Tibial nerve (tissue), 4 donors: ENCODE measurements at regions not wholly inside any gene's neighbourhood (a gene's known extent, or its start where the extent isn't known, plus 50 kb on each side); places are given as distances from the start of the nearest gene placed in this dataset.

Experiments
- DNase-seq, 2 donors: peaks; one replicate each; pipeline ENCODE4 v3.0.0-alpha.2; 2019; ENCODE audit warnings: low spot score in 2 of 2
- H3K27ac ChIP-seq, 4 donors: fragments of 200-600 bp; sonication (generic) in 3 of 4; one replicate each; pipeline ENCODE4 v1.5.1; 2017 to 2019; ENCODE audit warnings: mild to moderate bottlenecking in 1 of 4
- H3K27me3 ChIP-seq, 2 donors: fragments of 200-600 bp; sonication (generic) in 1 of 2; one replicate each; pipeline versions ENCODE4 v1.5.1 to v1.6.0; 2017 to 2019
- H3K36me3 ChIP-seq, 3 donors: fragments of 200-600 bp; sonication (generic); one replicate each; pipeline ENCODE4 v1.5.1; 2018 to 2019
- H3K4me1 ChIP-seq, 4 donors: fragments of 200-600 bp; sonication (generic) in 3 of 4; one replicate each; pipeline ENCODE4 v1.5.1; 2017 to 2019
- H3K4me3 ChIP-seq, 4 donors: fragments of 200-600 bp; sonication (generic) in 3 of 4; one replicate each; pipeline ENCODE4 v1.5.1; 2017 to 2019; ENCODE audit warnings: mild to moderate bottlenecking in 1 of 4, moderate library complexity in 1 of 4
- H3K9me3 ChIP-seq, 4 donors: fragments of 200-600 bp; sonication (generic) in 3 of 4; one replicate each; pipeline ENCODE4 v1.5.1; 2017 to 2019
- EP300 ChIP-seq, 2 donors: sonication (generic); formaldehyde crosslinking; IDR thresholded peaks; one replicate each; pipeline ENCODE4 v1.6.1; 2017; ENCODE audit warnings: antibody characterized with exemption in 2 of 2, mild to moderate bottlenecking in 1 of 2
- POLR2A ChIP-seq, 2 donors: fragments of 450-650 bp; IDR thresholded peaks; one replicate each; pipeline ENCODE4 v1.6.1; 2017; ENCODE audit warnings: antibody characterized with exemption in 2 of 2, mild to moderate bottlenecking in 2 of 2, moderate library complexity in 2 of 2
- WGBS, 2 donors: methylation state at CpG; one replicate each; pipeline ENCODE4 v1.1.5; 2018; 5-methylcytosine and 5-hydroxymethylcytosine counted together
- TF ChIP-seq, protein P1 (sequence below), 5 experiments: fragments of 200-600 bp in 3 of 5; fragments of 450-650 bp in 2 of 5; sonication (generic) in 3 of 5; IDR thresholded peaks; one replicate each; pipeline ENCODE4 v1.5.1; 2016 to 2019; ENCODE audit warnings: antibody characterized with exemption in 5 of 5, mild to moderate bottlenecking in 3 of 5, moderate library complexity in 2 of 5

GRCh38 chr5:121108725-121109124 lies 644.6 kb downstream of the PRR16 start:
- WGBS, 2 donors: 83 to 91% methylated on average over 10 of the region's 10 CpGs
- TF ChIP-seq EP300 (IDR thresholded peaks at IDR 0.05) (no peak), POLR2A (IDR thresholded peaks at IDR 0.05) (no peak)
- TF ChIP-seq, protein P1, sequence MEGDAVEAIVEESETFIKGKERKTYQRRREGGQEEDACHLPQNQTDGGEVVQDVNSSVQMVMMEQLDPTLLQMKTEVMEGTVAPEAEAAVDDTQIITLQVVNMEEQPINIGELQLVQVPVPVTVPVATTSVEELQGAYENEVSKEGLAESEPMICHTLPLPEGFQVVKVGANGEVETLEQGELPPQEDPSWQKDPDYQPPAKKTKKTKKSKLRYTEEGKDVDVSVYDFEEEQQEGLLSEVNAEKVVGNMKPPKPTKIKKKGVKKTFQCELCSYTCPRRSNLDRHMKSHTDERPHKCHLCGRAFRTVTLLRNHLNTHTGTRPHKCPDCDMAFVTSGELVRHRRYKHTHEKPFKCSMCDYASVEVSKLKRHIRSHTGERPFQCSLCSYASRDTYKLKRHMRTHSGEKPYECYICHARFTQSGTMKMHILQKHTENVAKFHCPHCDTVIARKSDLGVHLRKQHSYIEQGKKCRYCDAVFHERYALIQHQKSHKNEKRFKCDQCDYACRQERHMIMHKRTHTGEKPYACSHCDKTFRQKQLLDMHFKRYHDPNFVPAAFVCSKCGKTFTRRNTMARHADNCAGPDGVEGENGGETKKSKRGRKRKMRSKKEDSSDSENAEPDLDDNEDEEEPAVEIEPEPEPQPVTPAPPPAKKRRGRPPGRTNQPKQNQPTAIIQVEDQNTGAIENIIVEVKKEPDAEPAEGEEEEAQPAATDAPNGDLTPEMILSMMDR (IDR thresholded peaks at IDR 0.05): no peak

GRCh38 chr5:121109817-121110216 lies 645.7 kb downstream of the PRR16 start:
- WGBS, 2 donors: 15 to 58% methylated on average over 1 of the region's 1 CpG
- no peak overlapping the region for H3K4me3 ChIP-seq
- no peaks in the 10 kb centered on the region for H3K4me1 ChIP-seq
- no peak overlapping the region for H3K27ac ChIP-seq
- DNase-seq: no peak
- TF ChIP-seq, protein P1 (IDR thresholded peaks at IDR 0.05): no peak
- TF ChIP-seq EP300 (IDR thresholded peaks at IDR 0.05): no peak
- TF ChIP-seq POLR2A (IDR thresholded peaks at IDR 0.05): no peak
- no peaks in the 10 kb centered on the region for H3K9me3 ChIP-seq
- no peaks in the 10 kb centered on the region for H3K27me3 ChIP-seq
- H3K36me3 ChIP-seq: no peaks in the 10 kb centered on the region

More at GRCh38 chr5:121108725-121109124, 644.6 kb downstream of the PRR16 start:
- H3K4me3 ChIP-seq: no peak overlapping the region
- no peak for DNase-seq
- no peaks in the 10 kb centered on the region for H3K27me3 ChIP-seq
- no peak overlapping the region for H3K27ac ChIP-seq
- H3K9me3 ChIP-seq: no peaks in the 10 kb centered on the region
- no peaks in the 10 kb centered on the region for H3K36me3 ChIP-seq
- H3K4me1 ChIP-seq: no peaks in the 10 kb centered on the region

GRCh38 chr5:121121786-121122185 lies 657.7 kb downstream of the PRR16 start:
- 76 to 86% methylated on average over 4 of the region's 4 CpGs for WGBS, 2 donors
- Histone ChIP-seq H3K27ac (no peak overlapping the region), H3K9me3 (no peaks in the 10 kb centered on the region), H3K36me3 (no peaks in the 10 kb centered on the region), H3K4me1 (no peaks in the 10 kb centered on the region), H3K4me3 (no peak overlapping the region), H3K27me3 (no peaks in the 10 kb centered on the region)
- TF ChIP-seq POLR2A (IDR thresholded peaks at IDR 0.05) (no peak), EP300 (IDR thresholded peaks at IDR 0.05) (no peak)
- TF ChIP-seq, protein P1 (IDR thresholded peaks at IDR 0.05): no peak
- no peak for DNase-seq

DNA sequence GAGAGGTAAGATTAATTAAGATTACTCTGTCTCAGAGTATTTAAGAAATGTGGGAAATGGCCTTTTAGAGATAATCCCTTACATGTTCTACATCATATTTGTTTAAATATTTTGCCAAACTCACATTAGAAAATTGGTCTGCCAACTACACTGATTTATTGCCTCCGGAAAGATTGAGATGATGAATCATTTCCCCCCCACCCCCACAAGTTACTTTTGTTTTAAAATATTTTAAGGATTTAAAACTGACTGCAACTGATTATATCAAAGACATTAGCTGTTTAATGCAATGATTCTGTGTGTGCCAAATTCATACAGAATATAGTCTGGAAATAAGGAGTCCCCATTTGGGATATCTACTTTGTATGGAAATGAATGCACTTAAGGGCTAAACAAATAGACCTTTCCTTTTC lies 674.4 kb downstream of the PRR16 start:
- 40 to 50% methylated on average over 1 of the region's 1 CpG for WGBS, 2 donors
- Histone ChIP-seq H3K27ac (no peak overlapping the region), H3K4me1 (no peaks in the 10 kb centered on the region), H3K4me3 (no peak overlapping the region), H3K36me3 (no peaks in the 10 kb centered on the region), H3K9me3 (no peaks in the 10 kb centered on the region), H3K27me3 (no peaks in the 10 kb centered on the region)
- DNase-seq: no peak
- TF ChIP-seq, protein P1 (IDR thresholded peaks at IDR 0.05): no peak
- TF ChIP-seq POLR2A (IDR thresholded peaks at IDR 0.05) (no peak), EP300 (IDR thresholded peaks at IDR 0.05) (no peak)

DNA sequence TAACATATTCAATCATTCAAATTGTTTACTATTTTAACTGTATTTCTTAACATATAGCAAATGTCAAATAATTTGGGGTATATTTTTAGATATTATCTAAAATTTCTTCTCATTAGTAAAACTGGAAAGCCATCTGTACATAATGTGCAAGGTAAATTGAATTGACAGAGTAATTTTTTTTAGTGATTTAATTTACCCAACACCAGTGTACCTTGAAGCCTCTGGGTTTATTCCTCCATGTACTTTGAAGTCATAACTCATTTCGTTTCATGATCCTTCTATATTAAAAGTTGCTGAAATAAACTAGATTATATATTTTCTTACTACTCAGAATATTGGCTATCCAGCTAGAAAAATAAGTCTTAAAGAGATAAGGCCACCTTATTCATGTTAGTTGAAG lies 674.9 kb downstream of the PRR16 start:
- TF ChIP-seq POLR2A (IDR thresholded peaks at IDR 0.05): no peak
- TF ChIP-seq, protein P1 (IDR thresholded peaks at IDR 0.05): no peak
- TF ChIP-seq EP300 (IDR thresholded peaks at IDR 0.05): no peak
- DNase-seq: no peak
- no peak overlapping the region for H3K27ac ChIP-seq
- H3K36me3 ChIP-seq: no peaks in the 10 kb centered on the region
- no peak overlapping the region for H3K4me3 ChIP-seq
- H3K27me3 ChIP-seq: no peaks in the 10 kb centered on the region
- H3K4me1 ChIP-seq: no peaks in the 10 kb centered on the region
- H3K9me3 ChIP-seq: no peaks in the 10 kb centered on the region
- WGBS, 2 donors: 82 to 83% methylated on average over 1 of the region's 1 CpG
